Retinal pigment epithelial cell (primary cell): ENCODE measurements at regions not wholly inside any gene's neighbourhood (a gene's known extent, or its start where the extent isn't known, plus 50 kb on each side); places are given as distances from the start of the nearest gene placed in this dataset.

Experiments used
- DNase-seq: peaks from one replicate; pipeline ENCODE4 v3.0.0-alpha.2; 2010; ENCODE audit warnings: low read depth
- H3K4me3 ChIP-seq: 2 replicates; pipeline ENCODE4 v1.5.1; 2011; ENCODE audit warnings: mild to moderate bottlenecking, low read length, control low read depth, moderate library complexity
- TF ChIP-seq, protein P1 (sequence below): conservative IDR thresholded peaks from 2 replicates; pipeline ENCODE4 v1.5.1; 2011; ENCODE audit warnings: low read depth, low read length, control low read depth, inconsistent platforms

- TF ChIP-seq, protein P1, sequence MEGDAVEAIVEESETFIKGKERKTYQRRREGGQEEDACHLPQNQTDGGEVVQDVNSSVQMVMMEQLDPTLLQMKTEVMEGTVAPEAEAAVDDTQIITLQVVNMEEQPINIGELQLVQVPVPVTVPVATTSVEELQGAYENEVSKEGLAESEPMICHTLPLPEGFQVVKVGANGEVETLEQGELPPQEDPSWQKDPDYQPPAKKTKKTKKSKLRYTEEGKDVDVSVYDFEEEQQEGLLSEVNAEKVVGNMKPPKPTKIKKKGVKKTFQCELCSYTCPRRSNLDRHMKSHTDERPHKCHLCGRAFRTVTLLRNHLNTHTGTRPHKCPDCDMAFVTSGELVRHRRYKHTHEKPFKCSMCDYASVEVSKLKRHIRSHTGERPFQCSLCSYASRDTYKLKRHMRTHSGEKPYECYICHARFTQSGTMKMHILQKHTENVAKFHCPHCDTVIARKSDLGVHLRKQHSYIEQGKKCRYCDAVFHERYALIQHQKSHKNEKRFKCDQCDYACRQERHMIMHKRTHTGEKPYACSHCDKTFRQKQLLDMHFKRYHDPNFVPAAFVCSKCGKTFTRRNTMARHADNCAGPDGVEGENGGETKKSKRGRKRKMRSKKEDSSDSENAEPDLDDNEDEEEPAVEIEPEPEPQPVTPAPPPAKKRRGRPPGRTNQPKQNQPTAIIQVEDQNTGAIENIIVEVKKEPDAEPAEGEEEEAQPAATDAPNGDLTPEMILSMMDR: no peak
- DNase-seq: no peak
- H3K4me3 ChIP-seq: no peak overlapping the region
Observed at GRCh38 chr1:59135761-59136255, 161.1 kb upstream of the FGGY start.

DNA sequence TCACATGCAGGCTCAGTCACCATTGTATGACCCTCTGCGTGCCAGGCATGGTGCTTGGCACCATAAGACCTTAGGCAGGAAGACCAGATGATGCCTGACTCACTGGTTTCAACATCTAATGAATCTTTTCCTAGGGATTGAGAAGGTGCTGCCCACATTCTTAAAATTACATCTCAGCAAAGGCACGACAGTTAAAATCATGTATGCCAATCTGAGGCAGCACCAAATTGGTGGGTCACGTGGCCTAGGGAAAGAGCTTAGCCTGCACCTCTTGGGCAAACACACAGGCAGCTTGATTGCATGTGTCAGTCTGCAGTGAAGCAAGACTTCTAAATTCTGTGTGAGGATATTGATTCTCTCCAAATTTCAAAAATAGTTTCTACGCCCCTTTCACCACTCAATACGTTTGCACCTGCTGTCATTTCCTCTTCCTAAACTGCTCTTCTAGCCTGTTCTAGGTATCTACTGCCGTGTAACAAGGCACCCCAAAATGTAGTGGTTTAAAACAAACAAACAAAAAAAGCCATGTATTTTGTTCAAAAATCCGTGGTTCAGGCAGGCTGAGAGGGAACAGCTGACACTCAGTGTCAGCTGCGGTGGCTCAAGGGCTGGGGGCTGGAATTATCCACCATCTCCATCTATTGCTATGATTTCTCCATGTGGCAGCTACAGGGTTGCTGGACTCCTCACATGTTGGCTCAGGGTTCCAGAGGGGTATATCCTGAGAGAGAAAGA, 160.2 kb upstream of the FGGY start:
- TF ChIP-seq, protein P1: no peak
- no peak overlapping the region for H3K4me3 ChIP-seq
- DNase-seq: peak; percentile 95

GRCh38 chr1:59137276-59137615, 159.6 kb upstream of the FGGY start:
- no peak for DNase-seq
- TF ChIP-seq, protein P1: no peak
- no peak overlapping the region for H3K4me3 ChIP-seq

DNA sequence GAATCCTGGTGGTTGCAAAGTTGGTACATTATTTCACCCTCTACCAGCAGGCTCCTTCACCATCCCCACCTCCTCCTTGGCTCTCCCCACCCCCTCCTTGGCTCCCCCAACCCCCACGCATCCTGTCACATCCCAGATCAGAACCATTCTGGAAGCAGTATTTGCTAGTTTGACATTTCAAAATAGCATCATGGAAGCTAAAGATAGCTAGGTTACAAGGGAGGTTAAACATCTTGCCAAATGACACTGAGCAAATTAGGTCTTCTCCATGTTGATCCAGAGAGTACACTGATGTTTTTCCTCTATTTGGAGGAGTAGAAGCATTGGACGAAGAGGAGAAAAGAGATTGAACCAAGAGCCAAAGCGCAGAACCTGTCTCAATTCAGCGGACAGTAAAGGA, 158.9 kb upstream of the FGGY start:
- no peak for DNase-seq
- TF ChIP-seq, protein P1: no peak
- no peak overlapping the region for H3K4me3 ChIP-seq

DNA sequence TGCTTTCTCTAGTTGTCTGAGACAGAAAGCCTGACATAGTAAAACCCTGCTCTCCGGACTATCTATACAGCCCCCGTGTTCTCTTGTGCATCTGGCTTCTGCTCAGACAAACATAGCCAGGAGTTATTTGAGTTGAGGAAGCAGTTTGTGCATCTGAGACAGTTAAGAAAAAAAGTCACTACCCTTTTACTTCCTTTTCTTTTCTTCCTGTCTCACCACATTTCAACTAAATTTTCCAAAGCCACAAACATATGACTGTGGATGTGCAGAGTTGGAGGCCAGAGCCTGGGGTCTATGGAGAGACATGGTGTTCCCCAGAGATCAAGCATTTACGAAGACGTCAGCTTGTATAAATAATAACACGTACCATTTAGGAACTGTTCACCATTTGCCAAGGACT, 158.5 kb upstream of the FGGY start:
- H3K4me3 ChIP-seq: no peak overlapping the region
- TF ChIP-seq, protein P1: no peak
- DNase-seq: no peak

DNA sequence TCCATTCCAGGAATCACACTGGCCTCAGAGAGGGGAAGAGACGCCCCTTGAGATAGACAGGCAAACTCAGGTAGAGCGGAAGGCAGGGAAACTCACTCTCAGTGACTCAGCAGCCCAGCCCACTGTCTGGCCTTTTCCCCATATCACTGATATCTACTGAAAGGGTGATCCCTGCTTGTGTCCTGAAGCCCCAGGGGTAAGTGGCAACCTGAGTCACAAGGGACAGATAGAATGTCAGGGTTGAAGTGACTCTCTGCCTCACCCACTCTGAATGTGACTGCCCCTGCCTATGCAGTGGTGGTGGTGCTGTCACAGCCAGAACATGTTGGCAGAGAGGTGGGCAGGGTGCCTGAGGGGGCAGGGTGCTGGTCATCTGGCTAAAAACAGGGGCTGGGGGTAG, 157.5 kb upstream of the FGGY start:
- DNase-seq: no peak
- H3K4me3 ChIP-seq: no peak overlapping the region
- TF ChIP-seq, protein P1: no peak

DNA sequence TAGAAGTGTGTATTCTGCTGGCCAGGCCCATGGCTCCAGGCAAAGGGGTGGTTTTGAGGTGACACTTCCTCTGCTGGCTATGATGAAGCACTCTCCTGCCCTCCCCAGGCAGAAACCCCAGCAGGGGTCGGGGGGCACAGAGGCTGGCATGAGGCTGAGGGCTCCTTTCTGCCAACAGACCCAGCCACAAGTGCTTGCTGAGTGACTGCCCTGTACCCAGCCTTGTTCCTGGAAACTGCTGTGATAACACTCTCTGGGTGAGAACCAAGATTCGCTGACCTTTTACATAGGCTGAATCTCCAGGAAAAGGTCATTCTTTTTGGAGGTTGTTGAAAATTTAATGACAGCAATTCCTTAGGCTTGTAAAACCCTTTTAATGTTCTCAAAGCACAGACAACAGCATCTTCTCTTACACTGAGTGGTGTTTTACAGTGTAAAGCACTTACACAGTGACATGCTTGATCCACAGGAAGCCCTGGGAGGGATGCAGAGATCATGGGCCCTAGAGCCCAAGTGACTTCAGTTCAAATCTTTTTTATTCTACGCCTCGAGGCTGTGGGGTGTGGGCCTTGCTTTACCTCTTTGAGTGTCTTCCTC, 155.5 kb upstream of the FGGY start:
- TF ChIP-seq, protein P1: no peak
- H3K4me3 ChIP-seq: no peak overlapping the region
- DNase-seq: no peak
